ENCODE measurements at regions not wholly inside any gene's neighbourhood (a gene's known extent, or its start where the extent isn't known, plus 50 kb on each side); places are given as distances from the start of the nearest gene placed in this dataset.

DNA sequence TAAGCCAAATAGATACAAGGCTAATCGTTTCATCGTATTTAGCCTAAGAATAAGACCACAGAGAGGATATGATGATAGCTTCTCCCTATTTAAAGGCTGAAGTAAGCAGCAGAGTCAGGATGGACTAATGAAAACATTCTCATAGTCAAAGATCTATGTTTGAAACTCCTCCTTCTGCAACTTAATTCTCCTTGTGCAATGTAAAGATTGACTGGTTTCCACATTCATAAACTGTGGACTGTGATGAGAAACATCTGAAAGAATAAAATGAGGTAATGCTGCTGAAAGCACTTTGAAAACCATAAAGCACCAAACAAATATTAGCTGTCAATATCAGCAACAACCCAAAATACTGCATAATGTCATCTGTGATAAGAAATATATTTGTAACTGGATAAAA, 361.9 kb downstream of the CSNK1G3 start:
- H3K9me3 Mint-ChIP-seq: peaks cover 0 to 5% (median 1%) of the 10 kb centered on the region in 7 donors
- Histone ChIP-seq H3K27me3 (ENCODE audit: control insufficient read depth in 2 of 2, insufficient read depth in 2 of 2, low read length in 2 of 2) (no peaks in the 10 kb centered on the region), H3K27ac (ENCODE audit: low read depth in 1 of 2, low read length in 2 of 2) (no peak overlapping the region), H4K20me1 (ENCODE audit: insufficient read depth, low read length) (no peaks in the 10 kb centered on the region), H3K79me2 (ENCODE audit: insufficient read depth, low read length) (no peaks in the 10 kb centered on the region), H3K4me1 (ENCODE audit: control insufficient read depth in 1 of 2, insufficient read depth in 2 of 2, low read length in 2 of 2) (no peaks in the 10 kb centered on the region), H3K36me3 (replicated peaks in 1 of 2; ENCODE audit: control insufficient read depth in 1 of 2, insufficient read depth in 2 of 2, low read length in 2 of 2) (no peaks in the 10 kb centered on the region), H2AFZ (ENCODE audit: insufficient read depth, low read depth, low read length, poor library complexity, severe bottlenecking) (no peak overlapping the region), H3K9me3 (replicated peaks in 1 of 2; ENCODE audit: control insufficient read depth in 1 of 2, insufficient read depth in 1 of 2, low read length in 2 of 2) (peaks cover 0 to 7% of the 10 kb centered on the region in 2 donors), H3K9ac (ENCODE audit: insufficient read depth, low read length, poor library complexity, severe bottlenecking) (no peak overlapping the region), H3K4me3 (replicated peaks in 1 of 3; ENCODE audit: low read depth in 2 of 3, low read length in 3 of 3) (no peak overlapping the region), H3K4me2 (replicated peaks; ENCODE audit: extremely low read depth, low read length, poor library complexity, severe bottlenecking) (no peak overlapping the region)
- H3K4me3 Mint-ChIP-seq: no peak overlapping the region
- H3K36me3 Mint-ChIP-seq: no peaks in the 10 kb centered on the region
- peaks cover 3% of the 10 kb centered on the region for H3K4me1 Mint-ChIP-seq
- no peak overlapping the region for H3K27ac Mint-ChIP-seq
- H3K27me3 Mint-ChIP-seq (ENCODE audit: low read depth in 3 of 3): no peaks in the 10 kb centered on the region
- TF ChIP-seq, protein P1, sequence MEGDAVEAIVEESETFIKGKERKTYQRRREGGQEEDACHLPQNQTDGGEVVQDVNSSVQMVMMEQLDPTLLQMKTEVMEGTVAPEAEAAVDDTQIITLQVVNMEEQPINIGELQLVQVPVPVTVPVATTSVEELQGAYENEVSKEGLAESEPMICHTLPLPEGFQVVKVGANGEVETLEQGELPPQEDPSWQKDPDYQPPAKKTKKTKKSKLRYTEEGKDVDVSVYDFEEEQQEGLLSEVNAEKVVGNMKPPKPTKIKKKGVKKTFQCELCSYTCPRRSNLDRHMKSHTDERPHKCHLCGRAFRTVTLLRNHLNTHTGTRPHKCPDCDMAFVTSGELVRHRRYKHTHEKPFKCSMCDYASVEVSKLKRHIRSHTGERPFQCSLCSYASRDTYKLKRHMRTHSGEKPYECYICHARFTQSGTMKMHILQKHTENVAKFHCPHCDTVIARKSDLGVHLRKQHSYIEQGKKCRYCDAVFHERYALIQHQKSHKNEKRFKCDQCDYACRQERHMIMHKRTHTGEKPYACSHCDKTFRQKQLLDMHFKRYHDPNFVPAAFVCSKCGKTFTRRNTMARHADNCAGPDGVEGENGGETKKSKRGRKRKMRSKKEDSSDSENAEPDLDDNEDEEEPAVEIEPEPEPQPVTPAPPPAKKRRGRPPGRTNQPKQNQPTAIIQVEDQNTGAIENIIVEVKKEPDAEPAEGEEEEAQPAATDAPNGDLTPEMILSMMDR (IDR thresholded peaks at IDR 0.05): no peak
- no CpG with 5 or more reads among the region's 2 CpGs for WGBS (ENCODE audit: insufficient coverage)
- DNase-seq: no peak
- intact Hi-C loops (cut with micrococcal nuclease): no loop called here

DNA sequence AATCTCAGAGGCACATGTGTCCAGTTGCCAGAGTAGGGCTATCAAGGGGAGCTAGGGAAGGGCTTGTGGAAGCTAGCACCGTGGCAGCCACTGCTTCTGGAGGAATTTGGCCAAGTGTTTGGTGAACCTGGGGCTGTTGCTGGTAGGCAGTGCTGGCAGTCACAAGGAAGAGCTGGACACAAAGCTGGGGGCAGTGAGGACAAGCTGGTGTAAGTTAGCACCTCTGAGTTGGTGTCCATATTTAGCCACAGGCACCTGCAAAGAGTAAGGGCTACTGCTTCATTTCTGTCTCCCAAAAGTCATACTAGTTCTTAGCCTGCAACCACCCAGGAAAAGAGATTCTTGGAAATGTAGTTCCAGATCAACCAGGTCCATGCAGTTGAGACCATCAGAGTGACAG, 359.4 kb downstream of the CSNK1G3 start:
- no peak overlapping the region for H2AFZ ChIP-seq (ENCODE audit: insufficient read depth, low read depth, low read length, poor library complexity, severe bottlenecking)
- H3K27me3 Mint-ChIP-seq (ENCODE audit: low read depth in 3 of 3): no peaks in the 10 kb centered on the region
- H3K4me2 ChIP-seq (replicated peaks; ENCODE audit: extremely low read depth, low read length, poor library complexity, severe bottlenecking): no peak overlapping the region
- WGBS (ENCODE audit: insufficient coverage): 80% methylated on average over 1 of the region's 1 CpG
- no peaks in the 10 kb centered on the region for H3K4me1 ChIP-seq (ENCODE audit: control insufficient read depth in 1 of 2, insufficient read depth in 2 of 2, low read length in 2 of 2)
- H4K20me1 ChIP-seq (ENCODE audit: insufficient read depth, low read length): no peaks in the 10 kb centered on the region
- H3K9ac ChIP-seq (ENCODE audit: insufficient read depth, low read length, poor library complexity, severe bottlenecking): no peak overlapping the region
- no peaks in the 10 kb centered on the region for H3K27me3 ChIP-seq (ENCODE audit: control insufficient read depth in 2 of 2, insufficient read depth in 2 of 2, low read length in 2 of 2)
- peaks cover 0 to 14% (median 4%) of the 10 kb centered on the region in 7 donors for H3K9me3 Mint-ChIP-seq
- TF ChIP-seq, protein P1 (IDR thresholded peaks at IDR 0.05): no peak
- peaks cover 3% of the 10 kb centered on the region for H3K4me1 Mint-ChIP-seq
- H3K79me2 ChIP-seq (ENCODE audit: insufficient read depth, low read length): no peaks in the 10 kb centered on the region
- no peak overlapping the region for H3K4me3 Mint-ChIP-seq
- intact Hi-C loops (cut with micrococcal nuclease): no loop called here
- no peaks in the 10 kb centered on the region for H3K36me3 ChIP-seq (replicated peaks in 1 of 2; ENCODE audit: control insufficient read depth in 1 of 2, insufficient read depth in 2 of 2, low read length in 2 of 2)
- H3K27ac Mint-ChIP-seq: no peak overlapping the region
- H3K27ac ChIP-seq (ENCODE audit: low read depth in 1 of 2, low read length in 2 of 2): no peak overlapping the region
- DNase-seq: no peak
- no peaks in the 10 kb centered on the region for H3K36me3 Mint-ChIP-seq
- no peak overlapping the region for H3K4me3 ChIP-seq (replicated peaks in 1 of 3; ENCODE audit: low read depth in 2 of 3, low read length in 3 of 3)
- peaks cover 0 to 10% of the 10 kb centered on the region in 2 donors for H3K9me3 ChIP-seq (replicated peaks in 1 of 2; ENCODE audit: control insufficient read depth in 1 of 2, insufficient read depth in 1 of 2, low read length in 2 of 2)

All from CD14-positive monocyte (primary cell).